OCI-LY1 (cell line): ENCODE measurements at regions not wholly inside any gene's neighbourhood (a gene's known extent, or its start where the extent isn't known, plus 50 kb on each side); places are given as distances from the start of the nearest gene placed in this dataset.

Experiments used
- EZH2 ChIP-seq: fragments of 200-600 bp; sonication (generic), shearing (Covaris generic); IDR thresholded peaks from 2 replicates; pipeline ENCODE4 v1.8.0; 2017; ENCODE audit warnings: borderline replicate concordance, mixed run types, mild to moderate bottlenecking, antibody characterized with exemption, low read length, moderate library complexity, mixed read lengths
- TF ChIP-seq, protein P1 (sequence below): fragments of 200-600 bp; sonication (generic), shearing (Covaris generic); IDR thresholded peaks from 2 replicates; pipeline ENCODE4 v1.5.1; 2017; ENCODE audit warnings: mild to moderate bottlenecking, antibody characterized with exemption, low read length, moderate library complexity, mixed read lengths

DNA sequence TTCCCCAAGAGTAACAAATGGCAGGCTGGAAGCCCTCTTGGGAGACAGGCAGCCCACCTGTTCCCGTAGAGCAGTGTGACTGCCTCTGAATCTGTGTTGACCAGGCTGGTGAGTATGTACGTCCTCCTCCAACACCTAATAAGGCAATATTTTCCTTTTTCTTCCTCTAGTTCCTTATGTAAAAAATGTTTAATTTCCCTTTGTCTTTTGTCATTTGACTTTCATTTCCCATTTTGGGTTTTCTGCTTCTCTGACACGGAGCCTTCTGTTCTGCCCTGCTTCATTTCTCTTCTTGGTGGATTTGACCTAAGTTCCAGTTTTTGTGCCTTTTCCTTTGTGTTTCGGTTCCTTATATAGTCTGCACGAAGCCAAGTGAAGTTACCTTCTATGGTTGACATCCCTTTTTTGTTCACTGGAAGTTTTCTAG lies 65.8 kb upstream of the ATF3 start:
- TF ChIP-seq, protein P1, sequence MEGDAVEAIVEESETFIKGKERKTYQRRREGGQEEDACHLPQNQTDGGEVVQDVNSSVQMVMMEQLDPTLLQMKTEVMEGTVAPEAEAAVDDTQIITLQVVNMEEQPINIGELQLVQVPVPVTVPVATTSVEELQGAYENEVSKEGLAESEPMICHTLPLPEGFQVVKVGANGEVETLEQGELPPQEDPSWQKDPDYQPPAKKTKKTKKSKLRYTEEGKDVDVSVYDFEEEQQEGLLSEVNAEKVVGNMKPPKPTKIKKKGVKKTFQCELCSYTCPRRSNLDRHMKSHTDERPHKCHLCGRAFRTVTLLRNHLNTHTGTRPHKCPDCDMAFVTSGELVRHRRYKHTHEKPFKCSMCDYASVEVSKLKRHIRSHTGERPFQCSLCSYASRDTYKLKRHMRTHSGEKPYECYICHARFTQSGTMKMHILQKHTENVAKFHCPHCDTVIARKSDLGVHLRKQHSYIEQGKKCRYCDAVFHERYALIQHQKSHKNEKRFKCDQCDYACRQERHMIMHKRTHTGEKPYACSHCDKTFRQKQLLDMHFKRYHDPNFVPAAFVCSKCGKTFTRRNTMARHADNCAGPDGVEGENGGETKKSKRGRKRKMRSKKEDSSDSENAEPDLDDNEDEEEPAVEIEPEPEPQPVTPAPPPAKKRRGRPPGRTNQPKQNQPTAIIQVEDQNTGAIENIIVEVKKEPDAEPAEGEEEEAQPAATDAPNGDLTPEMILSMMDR: no peak
- TF ChIP-seq EZH2: no peak
